Retinal pigment epithelial cell (primary cell): ENCODE measurements at regions not wholly inside any gene's neighbourhood (a gene's known extent, or its start where the extent isn't known, plus 50 kb on each side); places are given as distances from the start of the nearest gene placed in this dataset.

ENCODE experiments used
- DNase-seq: peaks from one replicate; pipeline ENCODE4 v3.0.0-alpha.2; 2010; ENCODE audit warnings: low read depth
- H3K4me3 ChIP-seq: 2 replicates; pipeline ENCODE4 v1.5.1; 2011; ENCODE audit warnings: mild to moderate bottlenecking, low read length, control low read depth, moderate library complexity
- CTCF ChIP-seq: conservative IDR thresholded peaks from 2 replicates; pipeline ENCODE4 v1.5.1; 2011; ENCODE audit warnings: low read depth, low read length, control low read depth, inconsistent platforms

GRCh38 chr18:34627137-34627920, 82.8 kb upstream of the DTNA start:
- no peak for TF ChIP-seq CTCF
- DNase-seq, result no peak
- no peak overlapping the region for H3K4me3 ChIP-seq

GRCh38 chr18:34631093-34631966, 78.8 kb upstream of the DTNA start:
- no peak overlapping the region for H3K4me3 ChIP-seq
- DNase-seq, result no peak
- no peak for TF ChIP-seq CTCF

GRCh38 chr18:34632321-34632720, 77.8 kb upstream of the DTNA start:
- no peak for TF ChIP-seq CTCF
- no peak for DNase-seq

GRCh38 chr18:34633368-34633767, 76.7 kb upstream of the DTNA start:
- no peak for TF ChIP-seq CTCF
- DNase-seq, result no peak
- no peak overlapping the region for H3K4me3 ChIP-seq

More at GRCh38 chr18:34632321-34632720, 77.8 kb upstream of the DTNA start:
- no peak overlapping the region for H3K4me3 ChIP-seq

GRCh38 chr18:34637094-34637801, 72.8 kb upstream of the DTNA start:
- TF ChIP-seq CTCF, result no peak
- DNase-seq, result no peak
- H3K4me3 ChIP-seq, result no peak overlapping the region

- H3K4me3 ChIP-seq, result no peak overlapping the region
- no peak for DNase-seq
- TF ChIP-seq CTCF, result no peak
These were observed 70.4 kb upstream of the DTNA start for GRCh38 chr18:34639687-34640086.
